Glomerular visceral epithelial cell (primary cell): ENCODE measurements at regions not wholly inside any gene's neighbourhood (a gene's known extent, or its start where the extent isn't known, plus 50 kb on each side); places are given as distances from the start of the nearest gene placed in this dataset.
A peak's percentile ranks its signal among the peaks of the same experiment; 100 is the strongest.

Experiments used
- DNase-seq: peaks from one replicate; pipeline ENCODE4 v3.0.0-alpha.2; 2016; ENCODE audit errors: extremely low spot score

GRCh38 chr1:56153276-56153675 is 426.1 kb downstream of the PLPP3 start:
- no peak for DNase-seq

GRCh38 chr1:56152635-56153034 is 426.7 kb downstream of the PLPP3 start:
- no peak for DNase-seq

GRCh38 chr1:56151402-56151801 is 428.0 kb downstream of the PLPP3 start:
- no peak for DNase-seq

GRCh38 chr1:56150441-56151215 is 428.7 kb downstream of the PLPP3 start:
- no peak for DNase-seq

- no peak for DNase-seq
Observed at GRCh38 chr1:56149761-56150160, 429.6 kb downstream of the PLPP3 start.

GRCh38 chr1:56148326-56149193 is 430.8 kb downstream of the PLPP3 start:
- no peak for DNase-seq

- DNase-seq = no peak
Observed at GRCh38 chr1:56147459-56147858, 431.9 kb downstream of the PLPP3 start.

- no peak for DNase-seq
Observed at GRCh38 chr1:56147034-56147433, 432.3 kb downstream of the PLPP3 start.

- DNase-seq = no peak
Observed at GRCh38 chr1:56146449-56146848, 432.9 kb downstream of the PLPP3 start.

- no peak for DNase-seq
Observed at GRCh38 chr1:56145581-56145980, 433.8 kb downstream of the PLPP3 start.

GRCh38 chr1:56142301-56142700 is 437.1 kb downstream of the PLPP3 start:
- no peak for DNase-seq

- DNase-seq = no peak
Observed at GRCh38 chr1:56139836-56140235, 439.5 kb downstream of the PLPP3 start.

- DNase-seq = no peak
Observed at GRCh38 chr1:56137521-56138505, 441.6 kb downstream of the PLPP3 start.

- DNase-seq = no peak
Observed at GRCh38 chr1:56137090-56137489, 442.3 kb downstream of the PLPP3 start.

GRCh38 chr1:56135864-56136147 is 443.6 kb downstream of the PLPP3 start:
- no peak for DNase-seq

GRCh38 chr1:56135069-56135863 is 444.1 kb downstream of the PLPP3 start:
- peak; percentile 51 for DNase-seq

- DNase-seq = peak; percentile 81
Observed at GRCh38 chr1:56133522-56134472, 445.6 kb downstream of the PLPP3 start.

GRCh38 chr1:56132520-56132919 is 446.8 kb downstream of the PLPP3 start:
- DNase-seq = no peak

- DNase-seq = no peak
Observed at GRCh38 chr1:56129837-56130236, 449.5 kb downstream of the PLPP3 start.

GRCh38 chr1:56125316-56125715 is 454.0 kb downstream of the PLPP3 start:
- DNase-seq = no peak
